ENCODE measurements at regions not wholly inside any gene's neighbourhood (a gene's known extent, or its start where the extent isn't known, plus 50 kb on each side); places are given as distances from the start of the nearest gene placed in this dataset.

- Histone ChIP-seq H3K27ac (replicated peaks) (no peak overlapping the region), H3K36me3 (no peaks in the 10 kb centered on the region), H3K27me3 (ENCODE audit: low read depth) (no peaks in the 10 kb centered on the region), H3K4me1 (no peaks in the 10 kb centered on the region), H3K4me3 (no peak overlapping the region), H3K9me3 (replicated peaks) (no peaks in the 10 kb centered on the region)
- intact Hi-C loops (cut with micrococcal nuclease) = no loop called here
- no peak for DNase-seq
- TF ChIP-seq CTCF (IDR thresholded peaks at IDR 0.05; ENCODE audit: borderline replicate concordance) = no peak
Measured at GRCh38 chr6:14857501-14857900, 388.4 kb upstream of the JARID2 start.

GRCh38 chr6:14858808-14859207 lies 387.1 kb upstream of the JARID2 start:
- no peak for DNase-seq
- Histone ChIP-seq H3K4me3 (no peak overlapping the region), H3K27ac (replicated peaks) (no peak overlapping the region), H3K4me1 (no peaks in the 10 kb centered on the region), H3K36me3 (no peaks in the 10 kb centered on the region), H3K27me3 (ENCODE audit: low read depth) (no peaks in the 10 kb centered on the region), H3K9me3 (replicated peaks) (no peaks in the 10 kb centered on the region)
- TF ChIP-seq CTCF (IDR thresholded peaks at IDR 0.05; ENCODE audit: borderline replicate concordance) = no peak
- intact Hi-C loops (cut with micrococcal nuclease) = no loop called here

- no peaks in the 10 kb centered on the region for H3K27me3 ChIP-seq (ENCODE audit: low read depth)
- intact Hi-C loops (cut with micrococcal nuclease) = no loop called here
- no peak overlapping the region for H3K27ac ChIP-seq (replicated peaks)
- no peak for DNase-seq
- no peak overlapping the region for H3K4me3 ChIP-seq
- no peaks in the 10 kb centered on the region for H3K9me3 ChIP-seq (replicated peaks)
- no peak for TF ChIP-seq CTCF (IDR thresholded peaks at IDR 0.05; ENCODE audit: borderline replicate concordance)
- no peaks in the 10 kb centered on the region for H3K4me1 ChIP-seq
- H3K36me3 ChIP-seq = no peaks in the 10 kb centered on the region
Measured at GRCh38 chr6:14860774-14861173, 385.1 kb upstream of the JARID2 start.

GRCh38 chr6:14861491-14861943 lies 384.4 kb upstream of the JARID2 start:
- no peaks in the 10 kb centered on the region for H3K4me1 ChIP-seq
- no peak for DNase-seq
- H3K9me3 ChIP-seq (replicated peaks) = no peaks in the 10 kb centered on the region
- intact Hi-C loops (cut with micrococcal nuclease) = no loop called here
- no peak overlapping the region for H3K27ac ChIP-seq (replicated peaks)
- H3K27me3 ChIP-seq (ENCODE audit: low read depth) = no peaks in the 10 kb centered on the region
- TF ChIP-seq CTCF (IDR thresholded peaks at IDR 0.05; ENCODE audit: borderline replicate concordance) = no peak
- no peak overlapping the region for H3K4me3 ChIP-seq
- no peaks in the 10 kb centered on the region for H3K36me3 ChIP-seq

GRCh38 chr6:14862845-14863244 lies 383.0 kb upstream of the JARID2 start:
- no peak for TF ChIP-seq CTCF (IDR thresholded peaks at IDR 0.05; ENCODE audit: borderline replicate concordance)
- H3K27ac ChIP-seq (replicated peaks) = no peak overlapping the region
- H3K4me3 ChIP-seq = no peak overlapping the region
- H3K27me3 ChIP-seq (ENCODE audit: low read depth) = no peaks in the 10 kb centered on the region
- H3K4me1 ChIP-seq = no peaks in the 10 kb centered on the region
- DNase-seq = no peak
- H3K9me3 ChIP-seq (replicated peaks) = no peaks in the 10 kb centered on the region
- intact Hi-C loops (cut with micrococcal nuclease) = no loop called here
- H3K36me3 ChIP-seq = no peaks in the 10 kb centered on the region
